HG02840 (cell line): ENCODE measurements at regions not wholly inside any gene's neighbourhood (a gene's known extent, or its start where the extent isn't known, plus 50 kb on each side); places are given as distances from the start of the nearest gene placed in this dataset.
"Not testable (repeated sequence)": the region's sequence is repeated elsewhere in the genome, so short reads cannot be mapped to it uniquely, and the experiment has no call there.

Experiments
- ATAC-seq: cut with Tn5 transposase; IDR thresholded peaks from one replicate; pipeline ENCODE4 v1.9.1; 2021; ENCODE audit warnings: mild to moderate bottlenecking, moderate library complexity, moderate number of reproducible peaks; ENCODE audit not compliant: unreplicated experiment, low FRiP score

- no peak for ATAC-seq
These were observed 441.8 kb downstream of the NYAP2 start for GRCh38 chr2:225841314-225841713.

- no peak for ATAC-seq
These were observed 437.8 kb downstream of the NYAP2 start for GRCh38 chr2:225837328-225837727.

DNA sequence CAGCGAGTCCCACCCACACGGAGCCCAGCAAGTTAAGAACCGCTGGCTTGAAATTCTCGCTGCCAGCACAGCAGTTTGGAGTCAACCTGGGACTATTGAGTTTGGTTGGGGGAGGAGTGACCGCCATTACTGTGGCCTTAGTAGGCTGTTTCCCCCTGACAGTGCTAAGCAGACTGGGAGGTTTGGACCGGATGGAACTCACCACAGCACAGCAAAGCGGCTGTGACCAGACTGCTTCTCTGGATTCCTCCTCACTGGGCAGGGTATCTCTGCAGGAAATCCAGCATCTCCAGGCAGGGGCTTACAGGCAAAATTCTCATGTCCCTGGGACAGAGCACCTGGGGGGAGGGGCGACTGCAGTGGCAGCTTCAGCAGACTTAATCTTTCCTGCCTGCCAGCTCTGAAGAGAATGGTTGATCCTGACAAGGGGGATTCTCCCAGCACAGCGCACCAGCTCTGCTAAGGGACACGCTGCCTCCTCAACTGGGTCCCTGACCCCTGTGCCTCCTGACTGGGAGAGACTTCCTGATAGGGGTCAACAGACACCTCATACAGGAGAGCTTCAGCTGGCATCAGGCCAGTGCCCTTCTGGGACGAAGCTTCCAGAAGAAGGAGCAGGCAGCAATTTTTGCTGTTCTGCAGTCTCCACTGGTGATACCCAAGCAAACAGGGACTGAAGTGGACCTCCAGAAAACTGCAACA is 425.4 kb downstream of the NYAP2 start:
- ATAC-seq: no peak

- ATAC-seq: no peak
These were observed 421.8 kb downstream of the NYAP2 start for GRCh38 chr2:225821351-225821750.

GRCh38 chr2:225820826-225821225 is 421.3 kb downstream of the NYAP2 start:
- no peak for ATAC-seq

DNA sequence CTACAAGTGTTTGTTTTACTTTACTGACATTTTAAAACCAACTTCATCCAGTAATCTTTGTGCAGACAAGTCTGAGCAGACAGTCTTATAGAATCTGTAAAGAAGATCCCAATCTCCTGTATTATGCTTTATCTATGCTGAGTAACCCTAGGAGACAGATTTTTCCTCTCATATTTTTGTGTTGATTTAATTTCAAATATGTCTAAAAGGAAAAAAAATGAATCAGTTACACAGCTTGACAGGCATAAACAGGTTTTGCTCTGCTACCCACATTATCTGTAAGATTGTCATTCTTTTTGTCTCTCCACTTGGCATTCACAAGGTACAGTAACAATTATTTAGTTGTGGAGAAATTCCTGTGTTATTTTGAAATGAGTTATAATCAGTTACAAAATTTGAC is 415.0 kb downstream of the NYAP2 start:
- no peak for ATAC-seq

DNA sequence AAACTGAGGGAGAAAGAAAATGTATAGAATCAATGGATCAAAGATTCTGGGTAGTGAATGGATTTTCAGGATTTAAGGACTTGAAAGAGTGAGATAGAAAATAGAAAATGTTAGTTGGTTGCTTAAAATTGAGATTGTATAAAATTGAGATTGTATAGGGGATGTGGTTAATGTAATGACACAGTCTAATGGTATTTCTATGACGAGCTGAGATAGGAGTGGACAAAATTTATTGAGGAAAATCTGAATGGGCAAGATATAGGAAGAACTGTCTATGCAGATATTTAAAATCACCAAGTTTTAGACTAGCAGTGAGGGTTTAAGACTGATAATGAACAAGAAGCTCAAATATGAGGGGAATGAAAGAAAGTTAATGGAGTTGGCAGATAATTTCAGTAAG is 406.6 kb downstream of the NYAP2 start:
- ATAC-seq: no peak

DNA sequence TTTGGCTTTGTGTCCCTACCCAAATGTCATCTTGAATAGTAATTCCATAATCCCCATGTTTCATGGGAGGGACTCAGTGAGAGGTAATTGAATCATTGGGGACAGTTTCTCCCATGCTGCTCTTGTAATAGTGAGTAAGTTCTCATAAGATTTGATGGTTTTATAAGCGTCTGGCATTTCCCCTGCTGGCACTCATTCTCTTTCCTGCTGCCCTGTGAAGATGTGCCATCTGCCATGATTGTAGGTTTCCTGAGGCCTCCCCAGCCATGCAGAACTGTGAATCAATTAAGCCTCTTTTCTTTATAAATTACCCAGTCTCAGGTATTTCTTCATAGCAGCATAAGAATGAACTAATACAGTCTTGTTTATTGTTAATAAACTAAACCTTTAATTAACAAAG is 402.6 kb downstream of the NYAP2 start:
- ATAC-seq: not testable (repeated sequence)

GRCh38 chr2:225797394-225797793 is 397.9 kb downstream of the NYAP2 start:
- ATAC-seq: no peak

GRCh38 chr2:225794652-225795400 is 395.3 kb downstream of the NYAP2 start:
- no peak for ATAC-seq

DNA sequence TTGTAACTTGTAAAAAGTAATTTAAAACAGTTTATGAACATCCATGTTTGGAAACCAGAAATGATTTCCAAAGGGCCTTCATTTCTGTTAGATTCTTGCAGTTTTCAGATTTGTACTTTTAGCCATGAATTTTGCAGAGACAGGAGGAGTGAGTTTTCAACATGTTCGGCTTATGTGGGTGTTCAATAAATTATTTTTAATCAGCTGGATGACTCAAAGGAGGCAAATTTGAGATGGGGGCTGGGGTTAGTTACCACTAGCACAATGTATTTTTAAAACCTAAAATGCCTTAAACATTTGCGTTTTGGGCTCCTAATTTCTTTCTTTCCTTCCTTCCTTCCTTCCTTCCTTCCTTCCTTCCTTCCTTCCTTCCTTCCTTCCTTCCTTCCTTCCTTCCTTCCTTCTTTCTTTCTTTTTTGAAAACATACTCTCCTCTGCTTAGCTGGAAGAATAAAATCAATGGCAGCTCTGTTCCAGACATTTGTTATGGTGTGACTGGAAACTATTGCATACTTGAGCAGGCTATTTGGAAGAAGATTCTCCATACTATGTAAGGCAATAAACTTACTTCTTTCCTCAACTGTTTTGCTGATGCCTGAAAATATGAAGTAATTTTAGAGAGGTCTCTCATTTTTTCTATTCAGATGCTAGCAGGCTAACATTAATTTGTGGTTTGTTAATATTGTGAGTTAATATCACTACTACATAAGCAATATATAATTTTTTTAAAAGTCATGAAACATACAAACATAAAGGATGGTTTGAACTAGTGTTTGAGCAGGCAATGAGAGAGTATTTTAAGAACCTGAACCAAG is 394.4 kb downstream of the NYAP2 start:
- ATAC-seq: no peak

- ATAC-seq: no peak
These were observed 389.1 kb downstream of the NYAP2 start for GRCh38 chr2:225788571-225789094.

- no peak for ATAC-seq
These were observed 388.0 kb downstream of the NYAP2 start for GRCh38 chr2:225787497-225787896.

GRCh38 chr2:225781991-225782390 is 382.5 kb downstream of the NYAP2 start:
- no peak for ATAC-seq

GRCh38 chr2:225781145-225781544 is 381.6 kb downstream of the NYAP2 start:
- ATAC-seq: no peak

DNA sequence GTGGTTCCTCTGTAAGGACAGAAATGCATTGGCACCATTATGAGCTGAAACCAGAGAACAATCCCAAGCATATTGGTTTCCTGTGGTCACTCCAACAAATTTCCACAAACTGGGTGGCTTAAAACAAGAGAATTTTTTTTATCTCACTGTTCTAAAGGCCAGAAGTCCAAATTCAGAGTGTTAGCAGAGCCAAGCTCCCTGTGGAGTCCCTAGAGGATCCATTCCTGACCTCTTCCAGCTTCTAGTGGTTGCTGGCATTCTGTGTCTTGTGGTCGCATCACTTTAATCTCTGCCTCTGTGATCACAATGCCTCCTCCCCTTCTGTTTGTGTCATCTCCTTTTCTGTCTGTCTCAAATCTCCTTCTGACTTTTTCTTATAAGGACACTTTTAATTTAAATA is 380.3 kb downstream of the NYAP2 start:
- no peak for ATAC-seq

GRCh38 chr2:225773148-225773547 is 373.6 kb downstream of the NYAP2 start:
- no peak for ATAC-seq

DNA sequence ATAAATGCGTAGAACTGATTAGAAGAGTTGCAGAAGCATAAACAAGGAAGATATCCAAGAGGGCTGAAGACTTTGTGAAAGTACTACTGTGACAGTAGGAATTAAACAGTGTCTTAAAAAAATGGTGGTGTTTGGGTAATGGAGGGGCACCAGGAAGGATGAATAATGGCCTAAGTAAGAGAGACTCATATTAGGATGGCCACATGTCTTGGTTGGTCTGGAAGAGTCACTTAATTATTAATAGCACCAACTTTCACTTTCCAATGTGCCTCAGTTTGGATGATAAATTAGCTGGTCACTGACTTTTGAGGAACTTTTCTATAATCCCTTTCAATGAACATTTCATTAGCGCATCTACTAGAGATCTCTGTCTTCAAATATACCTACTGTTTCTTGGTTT is 372.2 kb downstream of the NYAP2 start:
- ATAC-seq: no peak

- no peak for ATAC-seq
These were observed 369.2 kb downstream of the NYAP2 start for GRCh38 chr2:225768741-225769140.

- no peak for ATAC-seq
These were observed 366.9 kb downstream of the NYAP2 start for GRCh38 chr2:225766431-225766830.

GRCh38 chr2:225765820-225766219 is 366.3 kb downstream of the NYAP2 start:
- ATAC-seq: no peak
